ENCODE measurements at regions not wholly inside any gene's neighbourhood (a gene's known extent, or its start where the extent isn't known, plus 50 kb on each side); places are given as distances from the start of the nearest gene placed in this dataset.

- no peak for DNase-seq
Observed at GRCh38 chr5:71825992-71826391, 106.9 kb downstream of the CARTPT start.

DNA sequence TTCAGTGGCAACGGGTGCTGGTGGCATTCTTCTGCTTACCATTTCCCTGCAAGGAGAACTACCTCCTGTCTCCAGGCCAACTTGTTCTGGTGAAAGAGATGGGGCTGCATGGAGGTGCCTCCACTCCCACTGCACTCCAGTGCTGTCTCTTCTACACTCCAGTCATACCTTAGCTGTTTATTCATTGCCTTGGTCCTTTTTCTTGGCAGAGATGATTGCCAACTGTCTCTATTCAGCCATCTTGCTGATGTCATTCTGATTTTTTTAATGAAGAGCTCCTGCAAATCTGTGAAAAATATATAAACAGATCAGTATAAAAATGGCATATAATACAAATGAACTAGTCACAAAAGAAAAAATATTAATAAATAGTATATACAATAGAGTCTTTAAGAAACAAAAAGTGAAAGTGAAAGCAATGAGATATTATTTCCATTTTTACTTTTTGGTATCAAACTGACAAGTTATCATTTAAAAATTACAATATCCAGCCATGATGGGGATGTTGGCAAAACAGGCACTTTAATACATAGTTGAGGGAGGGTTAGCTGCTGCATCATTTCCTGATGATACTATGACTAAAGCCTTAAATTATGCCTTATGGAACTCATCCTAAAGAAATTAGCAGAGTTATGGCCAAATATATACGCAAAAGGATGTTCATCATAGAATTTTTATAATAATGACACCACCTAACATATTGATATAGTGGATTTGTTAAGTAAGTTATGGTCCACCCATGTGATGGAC lies 109.4 kb downstream of the CARTPT start:
- DNase-seq: no peak

DNA sequence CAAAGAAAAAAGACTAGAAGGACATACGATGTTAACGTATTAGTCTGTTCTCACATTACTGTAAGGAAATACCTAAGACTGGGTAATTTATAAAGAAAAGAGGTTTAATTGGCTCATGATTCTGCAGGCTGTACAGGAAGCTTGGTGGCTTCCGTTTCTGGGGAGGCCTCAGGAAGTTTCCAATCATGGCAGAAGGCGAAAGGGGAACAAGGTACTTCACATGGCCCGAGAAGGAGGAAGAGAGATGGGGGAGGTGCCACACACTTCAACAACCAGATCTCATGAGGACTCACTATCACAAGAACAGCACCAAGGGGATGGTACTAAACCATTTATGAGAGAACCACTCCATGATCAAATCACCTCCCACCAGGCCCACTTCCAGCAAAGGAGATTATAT lies 110.1 kb downstream of the CARTPT start:
- DNase-seq: no peak

DNA sequence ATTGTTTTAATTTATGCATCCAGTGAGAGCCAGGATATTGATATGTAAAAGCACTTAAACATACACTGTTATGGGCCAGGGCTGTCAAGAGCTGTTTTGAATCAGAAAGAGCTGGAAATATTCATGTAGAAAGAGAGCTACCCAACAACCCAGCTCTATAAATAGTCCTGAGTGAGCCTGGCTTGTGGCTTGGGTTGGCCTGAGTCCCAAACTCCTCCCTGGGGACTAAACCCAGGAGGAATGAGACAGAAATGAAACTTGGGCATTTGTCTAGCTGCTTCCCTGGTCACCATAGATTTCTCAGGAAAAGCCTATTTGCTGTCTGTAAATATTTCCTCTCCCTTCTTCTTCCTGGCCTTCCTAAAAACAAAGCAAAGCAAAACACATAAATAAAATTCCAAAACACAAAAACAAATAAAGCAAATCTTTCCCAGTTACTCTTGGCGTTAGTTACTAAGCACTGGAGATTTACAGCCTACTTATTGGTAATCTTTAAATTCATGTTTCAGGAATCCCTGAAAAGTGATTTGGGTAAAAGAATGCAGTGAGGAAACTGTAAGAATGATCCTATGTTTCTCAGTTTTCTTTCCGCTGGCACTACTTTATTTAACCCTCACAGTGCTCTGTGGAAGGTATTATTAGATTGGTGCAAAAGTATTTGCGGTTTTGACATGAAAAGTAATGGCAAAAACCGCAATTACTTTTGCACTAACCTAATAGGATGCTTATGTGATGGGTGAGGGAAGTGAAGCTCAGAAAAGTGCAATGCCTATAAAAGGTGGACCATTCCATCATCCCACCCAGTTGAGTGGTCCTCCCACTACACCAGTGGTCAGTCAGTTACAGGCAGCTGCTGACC lies 111.8 kb downstream of the CARTPT start:
- DNase-seq: no peak

GRCh38 chr5:71832812-71833715 lies 114.0 kb downstream of the CARTPT start:
- no peak for DNase-seq

DNA sequence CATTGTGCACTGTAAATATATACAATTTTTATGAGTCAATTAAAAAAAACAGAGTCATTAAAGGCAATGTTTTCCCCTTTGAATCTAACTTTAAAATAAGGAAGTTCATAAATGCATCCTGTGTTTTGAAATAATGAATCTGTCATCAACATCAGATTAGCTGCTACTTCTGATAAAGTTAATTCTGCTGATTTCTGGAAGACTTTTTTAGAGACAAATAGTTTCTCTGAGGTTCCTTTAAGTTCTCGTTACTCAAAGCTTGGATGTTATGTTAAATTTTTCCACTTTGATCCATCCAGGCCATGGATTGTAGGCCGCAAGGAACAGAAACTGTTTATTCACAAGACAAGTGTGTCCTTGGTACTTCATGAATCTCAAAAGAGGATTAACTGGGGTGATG lies 115.5 kb downstream of the CARTPT start:
- no peak for DNase-seq

DNA sequence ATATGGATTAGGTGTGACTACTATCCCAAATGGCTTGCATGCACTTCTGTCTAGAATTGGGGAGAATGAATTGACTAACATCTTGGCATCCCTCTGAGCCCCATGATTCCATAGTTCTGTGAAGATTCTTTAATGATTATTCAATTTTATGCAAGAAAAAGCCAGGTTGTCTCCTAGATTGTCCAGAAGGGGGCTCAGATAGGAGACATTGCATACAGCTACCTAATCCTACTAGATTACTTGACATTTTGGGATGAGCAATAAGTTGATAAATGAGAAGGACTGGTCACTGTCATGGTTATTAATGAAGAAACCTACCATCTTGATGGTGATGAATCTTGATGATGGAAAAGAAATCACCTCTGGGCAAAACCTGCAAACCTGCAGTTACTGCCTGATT lies 117.0 kb downstream of the CARTPT start:
- DNase-seq: no peak

GRCh38 chr5:71836559-71837112 lies 117.6 kb downstream of the CARTPT start:
- DNase-seq: no peak

DNA sequence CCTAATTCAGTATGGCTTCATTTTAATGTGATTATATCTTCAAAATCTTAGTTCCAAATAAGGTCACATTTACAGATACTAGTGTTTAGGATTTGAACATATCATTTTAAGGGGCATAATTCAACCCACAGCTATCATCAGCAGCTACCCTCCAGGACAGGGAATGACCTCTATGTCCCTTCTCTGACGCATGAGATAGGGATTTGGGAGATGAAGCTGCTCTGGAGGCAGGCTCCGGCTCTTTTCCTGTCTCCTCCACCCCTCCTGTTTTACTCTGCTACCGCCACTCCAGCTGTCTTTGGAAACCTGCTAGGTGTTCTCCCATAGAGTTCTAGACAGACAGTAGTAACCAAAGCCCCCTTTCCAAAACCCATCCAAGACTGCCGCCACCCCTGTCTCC lies 119.2 kb downstream of the CARTPT start:
- no peak for DNase-seq

DNA sequence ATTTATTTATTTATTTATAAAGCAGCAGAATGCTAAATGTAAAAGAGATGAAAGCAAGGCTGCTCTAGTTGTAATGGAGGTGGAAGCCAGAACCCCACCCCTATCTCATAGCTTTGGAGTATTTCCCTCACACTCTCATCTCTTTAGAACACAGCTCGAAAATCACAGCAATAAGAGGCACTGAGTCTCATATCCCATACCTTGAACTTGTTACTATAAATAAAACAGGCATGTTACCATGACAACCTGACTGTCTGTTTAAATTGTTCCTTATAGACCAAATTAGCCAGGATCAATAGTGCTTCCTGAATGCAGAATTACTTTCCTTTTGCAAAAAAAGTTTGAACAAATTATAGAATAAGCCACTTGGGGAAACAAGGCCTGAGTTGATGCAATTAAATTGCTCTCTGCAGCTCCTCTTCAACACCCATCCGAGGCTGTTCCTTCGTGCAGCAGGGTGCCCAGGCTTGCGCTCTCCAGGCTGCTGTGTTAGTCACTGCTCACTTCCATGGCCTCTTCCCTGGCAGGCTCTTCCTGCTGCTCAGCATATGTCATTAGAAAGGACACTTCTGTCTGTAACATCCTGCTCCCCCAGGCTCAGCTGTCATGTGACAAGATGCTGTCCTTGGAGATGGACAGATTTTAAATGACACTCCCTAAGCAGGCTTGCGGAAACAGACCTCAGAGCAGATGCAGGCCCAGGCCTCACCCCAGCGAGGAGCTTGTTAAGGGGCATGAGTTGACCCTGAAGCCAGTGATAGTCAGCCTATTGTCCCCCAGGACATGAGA lies 120.2 kb downstream of the CARTPT start:
- DNase-seq: no peak

GRCh38 chr5:71841107-71841506 lies 122.0 kb downstream of the CARTPT start:
- DNase-seq: no peak

DNA sequence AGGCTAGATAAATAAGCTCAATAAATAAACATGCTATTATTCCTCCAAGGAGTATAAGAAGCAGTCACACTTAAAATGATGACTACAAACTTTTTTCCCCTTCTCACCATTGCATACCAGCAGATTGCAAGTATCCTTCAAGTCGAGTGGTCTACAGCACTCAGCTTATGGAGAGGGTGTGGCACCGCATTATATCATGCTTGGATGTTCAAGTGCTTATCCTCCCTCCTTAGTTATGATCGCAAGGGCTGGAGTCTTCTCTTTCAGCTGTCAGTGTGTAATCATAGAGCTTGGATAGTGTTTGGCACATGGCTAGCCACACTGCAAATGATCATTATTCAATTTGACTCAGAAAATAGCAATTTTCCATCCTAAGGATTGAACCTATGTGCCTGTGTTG lies 124.0 kb downstream of the CARTPT start:
- no peak for DNase-seq

DNA sequence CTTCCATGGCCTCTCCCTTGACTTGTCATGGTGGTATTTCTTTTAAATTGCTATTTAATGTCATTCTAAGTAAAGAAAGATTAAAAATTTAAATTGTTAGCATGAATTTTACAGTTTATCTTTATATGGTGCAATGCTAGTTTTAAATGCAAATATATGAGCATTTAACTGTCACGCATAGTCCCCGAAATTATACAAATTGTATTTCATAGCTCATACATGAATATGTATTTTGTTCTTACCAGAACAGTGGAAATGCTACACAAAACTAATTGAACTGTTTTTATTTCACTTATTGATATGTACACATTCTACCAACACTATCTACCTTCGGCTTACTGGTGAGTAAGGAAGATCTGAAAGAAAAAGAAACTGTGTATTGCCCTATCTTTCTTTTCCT lies 125.8 kb downstream of the CARTPT start:
- no peak for DNase-seq

GRCh38 chr5:71859515-71859914 lies 140.4 kb downstream of the CARTPT start:
- no peak for DNase-seq

GRCh38 chr5:71860048-71860447 lies 141.0 kb downstream of the CARTPT start:
- no peak for DNase-seq

DNA sequence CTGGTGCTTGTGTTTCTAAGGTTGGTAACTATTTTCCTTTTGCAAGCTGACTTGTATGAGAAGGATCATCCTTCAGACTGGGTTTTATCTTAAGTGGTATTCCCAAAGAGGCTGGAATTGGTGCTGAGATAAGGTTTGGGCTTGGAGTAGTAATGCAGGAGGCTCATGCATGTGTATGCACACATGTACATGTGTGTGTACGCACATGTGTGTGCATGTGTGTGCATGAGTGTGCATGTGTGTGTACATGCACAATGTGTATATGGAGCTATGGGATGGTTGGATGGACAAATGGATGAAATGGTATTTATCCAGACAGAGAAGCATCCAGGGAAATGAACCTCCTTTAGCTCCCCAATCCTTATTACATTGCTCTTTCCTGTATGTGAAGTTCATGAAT lies 142.6 kb downstream of the CARTPT start:
- DNase-seq: no peak

DNA sequence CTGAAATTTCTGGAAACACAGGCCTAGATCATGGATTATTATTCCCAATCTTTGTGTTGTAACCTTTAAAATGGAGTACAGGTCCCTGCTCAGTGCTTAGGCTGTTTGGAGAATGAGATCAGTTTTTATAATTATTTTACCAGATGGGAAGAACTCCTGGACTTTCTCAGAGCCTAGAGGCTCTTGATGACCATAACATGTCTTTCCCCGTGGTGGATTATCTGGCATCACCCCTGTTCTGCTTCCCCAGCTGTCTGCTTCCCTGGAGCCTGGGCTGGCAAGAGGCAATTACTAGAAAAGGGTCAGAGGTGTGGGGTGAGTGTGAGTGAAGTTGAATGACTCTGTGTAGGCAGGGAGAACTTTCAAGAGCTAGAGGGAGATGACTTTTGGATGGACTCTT lies 143.0 kb downstream of the CARTPT start:
- no peak for DNase-seq

- DNase-seq: no peak
Observed at GRCh38 chr5:71862507-71863060, 143.5 kb downstream of the CARTPT start.

DNA sequence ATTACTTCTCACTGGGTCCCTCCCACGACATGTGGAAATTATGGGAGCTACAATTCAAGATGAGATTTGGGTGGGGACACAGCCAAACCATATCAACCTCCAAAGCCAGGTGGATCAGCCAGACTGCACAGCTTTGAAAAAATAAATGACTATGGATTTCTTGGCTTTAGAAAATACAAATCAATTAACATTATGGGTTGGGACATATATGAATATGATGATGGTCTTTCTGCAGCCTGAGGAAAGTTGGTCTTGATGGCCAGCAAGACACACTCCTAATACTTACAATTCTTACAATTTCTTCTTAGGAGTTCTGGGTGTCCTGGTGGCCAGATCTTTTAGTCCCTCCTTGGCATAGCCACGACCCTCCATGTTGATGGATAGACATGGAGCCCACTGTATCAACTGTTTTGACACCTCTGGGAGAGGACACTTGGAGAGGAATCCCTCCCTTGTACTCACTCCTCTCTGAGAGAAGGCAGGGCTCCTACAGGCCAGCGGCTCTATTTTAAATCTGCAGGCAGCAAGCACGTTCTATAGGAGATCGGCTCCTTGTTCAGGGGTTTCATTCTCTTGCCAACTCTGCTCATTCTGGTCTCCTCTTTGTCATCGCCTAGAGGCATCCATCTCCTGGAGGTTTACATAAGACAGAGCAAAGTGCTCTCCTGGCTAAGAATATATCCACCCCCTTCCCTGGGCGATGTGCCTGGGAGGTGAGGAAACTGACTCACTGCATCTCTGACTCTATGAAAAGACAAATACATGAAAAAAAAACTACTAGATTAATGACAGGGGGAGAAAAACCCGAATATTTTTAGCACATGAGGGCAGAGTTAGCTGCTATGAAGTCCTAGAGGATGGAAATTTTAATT lies 145.9 kb downstream of the CARTPT start:
- no peak for DNase-seq

DNA sequence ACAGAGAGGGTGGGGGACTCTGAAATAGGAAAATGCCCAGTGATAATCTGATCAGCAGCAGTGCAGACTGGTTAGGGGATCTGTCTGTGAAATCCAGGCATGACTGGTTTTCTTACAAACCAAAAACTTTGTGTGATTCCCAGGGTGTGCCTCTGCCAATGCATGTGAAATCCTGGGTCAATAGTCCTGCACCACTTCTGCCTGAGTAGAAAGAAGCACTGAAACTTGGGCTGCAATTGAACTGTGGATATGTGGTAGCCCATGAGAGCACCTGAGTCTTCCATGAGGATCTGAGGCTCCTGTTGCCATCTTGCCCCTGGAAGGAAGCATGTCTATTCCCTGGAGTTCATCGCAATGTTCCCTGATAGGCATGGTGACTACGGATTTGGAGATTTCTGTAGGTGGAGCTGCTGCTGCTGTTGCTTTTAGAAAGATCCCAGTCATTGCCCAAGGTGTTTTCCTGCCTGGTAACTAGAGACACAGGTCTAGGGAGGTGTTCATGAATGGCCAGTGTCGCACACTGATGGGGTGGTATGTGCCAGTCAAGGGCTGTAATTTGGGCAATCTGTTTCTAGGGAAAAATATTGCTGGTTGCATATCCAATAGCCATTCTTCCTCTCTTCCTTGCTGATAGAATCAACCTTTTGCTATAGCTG lies 146.7 kb downstream of the CARTPT start:
- no peak for DNase-seq

Measured in stimulated activated CD4-positive, alpha-beta T cell treated with anti-CD3 and anti-CD28 coated beads, Interleukin-4, amount 100 ng/mL, for 1 hour (primary cell).